ENCODE measurements at regions not wholly inside any gene's neighbourhood (a gene's known extent, or its start where the extent isn't known, plus 50 kb on each side); places are given as distances from the start of the nearest gene placed in this dataset.
A peak's percentile ranks its signal among the peaks of the same experiment; 100 is the strongest.
"Not testable (repeated sequence)": the region's sequence is repeated elsewhere in the genome, so short reads cannot be mapped to it uniquely, and the experiment has no call there.

- no peak for TF ChIP-seq SIN3A (conservative IDR thresholded peaks at IDR 0.05 in 1 of 2, IDR thresholded peaks at IDR 0.05 in 1 of 2; ENCODE audit: low read depth in 1 of 2, low read length in 2 of 2)
- TF ChIP-seq CHD2 (IDR thresholded peaks at IDR 0.05; ENCODE audit: low read length), result no peak
- no peak for TF ChIP-seq KDM1A (IDR thresholded peaks at IDR 0.05; ENCODE audit: borderline replicate concordance, low read length)
- no peak for TF ChIP-seq CEBPB (IDR thresholded peaks at IDR 0.05; ENCODE audit: low read depth, low read length)
- TF ChIP-seq GABPA (IDR thresholded peaks at IDR 0.05; ENCODE audit: borderline replicate concordance, insufficient read depth, low read length), result no peak
Observed at GRCh38 chr21:25467896-25468295, 139.4 kb downstream of the MRPL39 start (continued).

GRCh38 chr21:25467071-25467470, 140.2 kb downstream of the MRPL39 start:
- DNase-seq (ENCODE audit: low read depth in 1 of 2, low spot score in 2 of 2); H3K23ac ChIP-seq (ENCODE audit: insufficient read length); FAIRE-seq; H3K4ac ChIP-seq (replicated peaks; ENCODE audit: insufficient read length, low read depth, low read length); H4K91ac ChIP-seq (replicated peaks; ENCODE audit: insufficient read length, low read length); H2BK5ac ChIP-seq (ENCODE audit: low read depth, low read length); H3K36me3 ChIP-seq (ENCODE audit: control insufficient read depth in 2 of 4, insufficient read depth in 4 of 4, low read length in 3 of 4); H3K4me3 ChIP-seq (ENCODE audit: extremely low read depth in 1 of 4, insufficient read depth in 2 of 4, low read depth in 3 of 4, low read length in 4 of 4); H2BK120ac ChIP-seq (replicated peaks; ENCODE audit: low read depth, low read length); H3K79me1 ChIP-seq (ENCODE audit: low read depth, low read length); H3K4me1 ChIP-seq (replicated peaks in 1 of 4; ENCODE audit: control insufficient read depth in 3 of 4, insufficient read depth in 4 of 4, low read length in 3 of 4); H4K8ac ChIP-seq (ENCODE audit: extremely low read depth, insufficient read depth, low read length); H2BK15ac ChIP-seq (ENCODE audit: low read length); H3K18ac ChIP-seq (ENCODE audit: extremely low read depth, low read length); H3K56ac ChIP-seq (replicated peaks; ENCODE audit: insufficient read length, low read depth, low read length); H2BK12ac ChIP-seq (ENCODE audit: low read depth, low read length); H2AK5ac ChIP-seq (ENCODE audit: low read depth, low read length); H3K9me3 ChIP-seq (ENCODE audit: insufficient read depth in 2 of 2, low read depth in 1 of 2, low read length in 1 of 2); H3K79me2 ChIP-seq (ENCODE audit: control insufficient read depth in 1 of 2, insufficient read depth in 2 of 2, low read length in 2 of 2); H2BK20ac ChIP-seq (ENCODE audit: low read length); H4K20me1 ChIP-seq (replicated peaks in 1 of 2; ENCODE audit: control insufficient read depth in 1 of 2, insufficient read depth in 2 of 2, low read length in 2 of 2); H4K5ac ChIP-seq (ENCODE audit: insufficient read length, low read depth, low read length); H3K23me2 ChIP-seq (ENCODE audit: low read depth, low read length); H3K27me3 ChIP-seq (replicated peaks in 1 of 4; ENCODE audit: control insufficient read depth in 3 of 4, extremely low read depth in 1 of 4, insufficient read depth in 3 of 4, low read length in 3 of 4); H3K9ac ChIP-seq (replicated peaks in 1 of 4; ENCODE audit: extremely low read depth in 1 of 4, low read depth in 3 of 4, low read length in 3 of 4); H3K14ac ChIP-seq (ENCODE audit: insufficient read length); POLR2A ChIA-PET (ENCODE audit: partially characterized antibody); H3K4me2 ChIP-seq (ENCODE audit: insufficient read depth in 1 of 2, low read depth in 2 of 2, low read length in 2 of 2); H3K27ac ChIP-seq (ENCODE audit: low read depth, low read length): not testable (repeated sequence)
- WGBS, 2 experiments (ENCODE audit: extremely low coverage in 1 of 2, insufficient coverage in 1 of 2, insufficient read length in 1 of 2, insufficient replicate concordance in 2 of 2, low coverage in 1 of 2, low lambda C conversion rate in 2 of 2, missing lambda C conversion rate in 1 of 2), result 93% methylated on average over 5 of the region's 5 CpGs; no CpG with 5 or more reads in 1 of the 2 experiments
- H2AFZ ChIP-seq (ENCODE audit: low read length), result peak overlapping the region; percentile 45; the same call in 1 of the 2 replicates
- CTCF ChIA-PET (ENCODE audit: partially characterized antibody), result interaction anchor here (1.3 kb wide), 1 partner anchor 51 kb away, joined by 4 read pairs; no protein-coding TSS in a partner anchor
